ENCODE measurements at regions not wholly inside any gene's neighbourhood (a gene's known extent, or its start where the extent isn't known, plus 50 kb on each side); places are given as distances from the start of the nearest gene placed in this dataset.

DNA sequence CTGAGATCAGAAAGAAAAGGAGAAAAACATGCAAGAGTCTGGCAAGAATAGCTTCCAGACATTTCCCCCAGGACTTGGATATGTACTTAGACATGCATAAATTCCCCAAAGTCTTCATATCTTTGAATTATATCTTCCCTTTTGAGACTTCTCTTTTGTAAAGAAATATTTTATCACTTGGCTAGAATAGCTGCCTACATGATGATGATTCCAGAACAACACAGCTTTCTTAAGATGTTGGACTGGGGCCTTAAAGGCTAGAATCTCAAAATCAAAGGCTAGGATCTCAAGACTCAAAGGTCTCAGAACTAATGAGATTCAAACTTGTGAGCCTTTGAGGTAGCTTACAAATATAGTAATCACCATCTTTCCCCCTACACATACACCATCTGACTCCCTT, 842.3 kb downstream of the BCL11A start:
- Histone ChIP-seq H3K27ac (no peak overlapping the region), H3K27me3 (no peaks in the 10 kb centered on the region), H3K4me3 (no peak overlapping the region), H3K9me3 (no peaks in the 10 kb centered on the region), H3K4me1 (ENCODE audit: insufficient read depth) (no peaks in the 10 kb centered on the region), H3K36me3 (no peaks in the 10 kb centered on the region)
- intact Hi-C loops (cut with DNase I) = no loop called here
- DNase-seq = no peak
- TF ChIP-seq POLR2A (IDR thresholded peaks at IDR 0.05) (no peak), EP300 (IDR thresholded peaks at IDR 0.05) (no peak)
- TF ChIP-seq, protein P1, sequence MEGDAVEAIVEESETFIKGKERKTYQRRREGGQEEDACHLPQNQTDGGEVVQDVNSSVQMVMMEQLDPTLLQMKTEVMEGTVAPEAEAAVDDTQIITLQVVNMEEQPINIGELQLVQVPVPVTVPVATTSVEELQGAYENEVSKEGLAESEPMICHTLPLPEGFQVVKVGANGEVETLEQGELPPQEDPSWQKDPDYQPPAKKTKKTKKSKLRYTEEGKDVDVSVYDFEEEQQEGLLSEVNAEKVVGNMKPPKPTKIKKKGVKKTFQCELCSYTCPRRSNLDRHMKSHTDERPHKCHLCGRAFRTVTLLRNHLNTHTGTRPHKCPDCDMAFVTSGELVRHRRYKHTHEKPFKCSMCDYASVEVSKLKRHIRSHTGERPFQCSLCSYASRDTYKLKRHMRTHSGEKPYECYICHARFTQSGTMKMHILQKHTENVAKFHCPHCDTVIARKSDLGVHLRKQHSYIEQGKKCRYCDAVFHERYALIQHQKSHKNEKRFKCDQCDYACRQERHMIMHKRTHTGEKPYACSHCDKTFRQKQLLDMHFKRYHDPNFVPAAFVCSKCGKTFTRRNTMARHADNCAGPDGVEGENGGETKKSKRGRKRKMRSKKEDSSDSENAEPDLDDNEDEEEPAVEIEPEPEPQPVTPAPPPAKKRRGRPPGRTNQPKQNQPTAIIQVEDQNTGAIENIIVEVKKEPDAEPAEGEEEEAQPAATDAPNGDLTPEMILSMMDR (IDR thresholded peaks at IDR 0.05) = no peak

DNA sequence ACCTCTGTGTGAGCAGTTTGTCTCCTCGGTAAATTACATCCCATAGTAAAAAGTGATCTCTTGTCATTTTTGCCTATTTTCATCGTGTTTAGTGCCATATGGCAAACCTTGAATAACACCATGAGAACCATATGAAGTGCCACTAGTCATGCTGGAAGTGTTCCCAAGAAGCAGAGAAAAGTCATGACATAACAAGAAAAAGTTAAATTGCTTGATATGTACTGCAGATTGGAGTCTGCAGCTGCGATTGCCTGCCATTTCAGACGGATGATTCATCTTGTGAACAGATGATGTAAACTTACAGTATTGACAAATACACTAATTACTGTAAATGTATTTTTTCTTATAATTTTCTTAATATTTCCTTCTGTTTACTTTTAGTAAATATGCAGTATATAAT, 846.7 kb downstream of the BCL11A start:
- Histone ChIP-seq H3K4me1 (ENCODE audit: insufficient read depth) (no peaks in the 10 kb centered on the region), H3K4me3 (no peak overlapping the region), H3K27ac (no peak overlapping the region), H3K9me3 (no peaks in the 10 kb centered on the region), H3K36me3 (no peaks in the 10 kb centered on the region), H3K27me3 (no peaks in the 10 kb centered on the region)
- 74 to 85% (median 84%) methylated on average over 4 of the region's 4 CpGs for WGBS, 3 donors
- intact Hi-C loops (cut with DNase I) = no loop called here
- DNase-seq = no peak
- no peak for TF ChIP-seq EP300 (IDR thresholded peaks at IDR 0.05)
- TF ChIP-seq, protein P1 (IDR thresholded peaks at IDR 0.05) = no peak
- no peak for TF ChIP-seq POLR2A (IDR thresholded peaks at IDR 0.05)

DNA sequence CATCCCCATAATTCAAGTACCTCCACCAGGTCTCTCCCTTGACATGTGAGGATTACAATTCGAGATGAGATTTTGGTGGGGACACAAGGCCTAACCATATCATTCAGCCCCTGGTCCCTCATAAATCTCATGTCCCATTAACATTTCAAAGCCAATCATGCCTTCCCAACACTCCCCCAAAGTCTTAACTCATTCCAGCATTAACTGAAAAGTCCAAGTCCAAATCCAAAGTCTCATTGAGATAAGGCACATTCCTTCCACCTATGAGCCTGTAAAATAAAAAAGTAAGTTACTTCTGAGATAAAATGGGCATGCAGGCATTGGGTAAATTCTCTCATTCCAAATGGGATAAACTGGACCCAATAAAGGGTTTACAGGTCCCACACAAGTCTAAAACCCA, 849.7 kb downstream of the BCL11A start:
- Histone ChIP-seq H3K9me3 (no peaks in the 10 kb centered on the region), H3K27ac (no peak overlapping the region), H3K4me1 (ENCODE audit: insufficient read depth) (no peaks in the 10 kb centered on the region), H3K36me3 (no peaks in the 10 kb centered on the region), H3K4me3 (no peak overlapping the region), H3K27me3 (no peaks in the 10 kb centered on the region)
- TF ChIP-seq, protein P1 (IDR thresholded peaks at IDR 0.05) = no peak
- no peak for TF ChIP-seq EP300 (IDR thresholded peaks at IDR 0.05)
- no peak for TF ChIP-seq POLR2A (IDR thresholded peaks at IDR 0.05)
- DNase-seq = no peak
- 21 to 42% (median 31%) methylated on average over 1 of the region's 1 CpG for WGBS, 3 donors
- intact Hi-C loops (cut with DNase I) = no loop called here

DNA sequence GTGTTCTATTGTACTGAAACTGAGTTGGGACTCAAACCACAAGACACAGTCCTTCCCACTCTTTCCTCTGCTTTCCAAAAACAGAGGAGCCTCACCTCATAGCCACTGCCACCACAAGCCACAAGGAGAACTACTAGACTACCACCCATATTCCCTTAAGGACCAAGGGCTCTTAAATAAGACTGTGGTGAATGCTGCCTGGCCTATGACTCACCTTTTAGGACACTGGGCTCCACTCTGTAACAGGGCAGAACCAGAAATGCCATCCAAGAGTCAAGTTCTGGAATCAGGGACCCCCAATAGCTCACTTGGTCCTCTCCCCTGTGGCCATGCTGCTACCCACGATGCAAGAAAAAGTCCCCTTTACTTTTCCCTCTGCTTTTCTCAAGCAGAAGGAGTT, 851.4 kb downstream of the BCL11A start:
- no peak for TF ChIP-seq EP300 (IDR thresholded peaks at IDR 0.05)
- TF ChIP-seq, protein P1 (IDR thresholded peaks at IDR 0.05) = no peak
- no peak for TF ChIP-seq POLR2A (IDR thresholded peaks at IDR 0.05)
- H3K4me3 ChIP-seq = no peak overlapping the region

More for the DNA sequence above, 851.4 kb downstream of the BCL11A start:
- Histone ChIP-seq H3K36me3 (no peaks in the 10 kb centered on the region), H3K9me3 (no peaks in the 10 kb centered on the region), H3K27me3 (no peaks in the 10 kb centered on the region), H3K4me1 (ENCODE audit: insufficient read depth) (no peaks in the 10 kb centered on the region), H3K27ac (no peak overlapping the region)
- DNase-seq = no peak
- intact Hi-C loops (cut with DNase I) = no loop called here
- WGBS, 3 donors = 55 to 85% (median 83%) methylated on average over 1 of the region's 1 CpG
